ENCODE measurements at regions not wholly inside any gene's neighbourhood (a gene's known extent, or its start where the extent isn't known, plus 50 kb on each side); places are given as distances from the start of the nearest gene placed in this dataset.
"Not testable (repeated sequence)": the region's sequence is repeated elsewhere in the genome, so short reads cannot be mapped to it uniquely, and the experiment has no call there.

- DNase-seq: no peak
Observed at GRCh38 chr5:117763271-117763670, 1188.6 kb upstream of the SEMA6A start.

- no peak for DNase-seq
Observed at GRCh38 chr5:117761186-117761585, 1186.6 kb upstream of the SEMA6A start.

GRCh38 chr5:117759849-117760499, 1185.4 kb upstream of the SEMA6A start:
- DNase-seq: no peak

GRCh38 chr5:117752403-117752802, 1177.8 kb upstream of the SEMA6A start:
- DNase-seq: no peak

GRCh38 chr5:117748336-117748735, 1173.7 kb upstream of the SEMA6A start:
- no peak for DNase-seq

- DNase-seq: no peak
Observed at GRCh38 chr5:117743337-117743736, 1168.7 kb upstream of the SEMA6A start.

- DNase-seq: no peak
Observed at GRCh38 chr5:117741655-117742206, 1167.1 kb upstream of the SEMA6A start.

GRCh38 chr5:117740268-117740667, 1165.6 kb upstream of the SEMA6A start:
- DNase-seq: no peak

- DNase-seq: no peak
Observed at GRCh38 chr5:117738571-117738970, 1163.9 kb upstream of the SEMA6A start.

- no peak for DNase-seq
Observed at GRCh38 chr5:117736698-117737097, 1162.1 kb upstream of the SEMA6A start.

GRCh38 chr5:117734056-117734455, 1159.4 kb upstream of the SEMA6A start:
- no peak for DNase-seq

- DNase-seq: no peak
Observed at GRCh38 chr5:117733051-117733450, 1158.4 kb upstream of the SEMA6A start.

GRCh38 chr5:117732264-117732663, 1157.6 kb upstream of the SEMA6A start:
- DNase-seq: no peak

GRCh38 chr5:117731446-117731845, 1156.8 kb upstream of the SEMA6A start:
- no peak for DNase-seq

- not testable (repeated sequence) for DNase-seq
Observed at GRCh38 chr5:117720784-117721183, 1146.2 kb upstream of the SEMA6A start.

- no peak for DNase-seq
Observed at GRCh38 chr5:117719413-117719812, 1144.8 kb upstream of the SEMA6A start.

- DNase-seq: no peak
Observed at GRCh38 chr5:117713585-117714198, 1139.1 kb upstream of the SEMA6A start.

GRCh38 chr5:117701062-117701461, 1126.4 kb upstream of the SEMA6A start:
- DNase-seq: no peak

GRCh38 chr5:117692606-117693005, 1118.0 kb upstream of the SEMA6A start:
- DNase-seq: no peak

- no peak for DNase-seq
Observed at GRCh38 chr5:117691081-117691870, 1116.7 kb upstream of the SEMA6A start.

- no peak for DNase-seq
Observed at GRCh38 chr5:117690612-117691011, 1116.0 kb upstream of the SEMA6A start.

- no peak for DNase-seq
Observed at GRCh38 chr5:117686926-117687325, 1112.3 kb upstream of the SEMA6A start.

- DNase-seq: no peak
Observed at GRCh38 chr5:117682416-117682815, 1107.8 kb upstream of the SEMA6A start.

Data from T-helper 9 cell (primary cell).